ENCODE measurements at regions not wholly inside any gene's neighbourhood (a gene's known extent, or its start where the extent isn't known, plus 50 kb on each side); places are given as distances from the start of the nearest gene placed in this dataset.

GRCh38 chr5:56369361-56369811 is 136.3 kb upstream of the ANKRD55 start:
- H3K27ac ChIP-seq, result no peak overlapping the region
- TF ChIP-seq POLR2AphosphoS5 (IDR thresholded peaks at IDR 0.05) (no peak), POLR2A (IDR thresholded peaks at IDR 0.05) (no peak)
- H3K4me3 ChIP-seq, result no peak overlapping the region
- no peak for DNase-seq (ENCODE audit: low spot score in 2 of 2)
- no peaks in the 10 kb centered on the region for H3K27me3 ChIP-seq
- no peaks in the 10 kb centered on the region for H3K36me3 ChIP-seq
- 94% methylated on average over 3 of the region's 3 CpGs for WGBS
- no peaks in the 10 kb centered on the region for H3K9me3 ChIP-seq
- H3K4me1 ChIP-seq, result no peaks in the 10 kb centered on the region

GRCh38 chr5:56367748-56368147 is 134.6 kb upstream of the ANKRD55 start:
- no peak overlapping the region for H3K4me3 ChIP-seq
- H3K27me3 ChIP-seq, result no peaks in the 10 kb centered on the region
- 87% methylated on average over 2 of the region's 2 CpGs for WGBS
- no peak overlapping the region for H3K27ac ChIP-seq
- no peak for DNase-seq (ENCODE audit: low spot score in 2 of 2)
- no peaks in the 10 kb centered on the region for H3K36me3 ChIP-seq
- TF ChIP-seq EP300 (IDR thresholded peaks at IDR 0.05) (no peak), CTCF (IDR thresholded peaks at IDR 0.05) (no peak), POLR2AphosphoS5 (IDR thresholded peaks at IDR 0.05) (no peak), POLR2A (IDR thresholded peaks at IDR 0.05) (no peak)
- H3K9me3 ChIP-seq, result no peaks in the 10 kb centered on the region
- no peaks in the 10 kb centered on the region for H3K4me1 ChIP-seq

GRCh38 chr5:56366986-56367385 is 133.9 kb upstream of the ANKRD55 start:
- DNase-seq (ENCODE audit: low spot score in 2 of 2), result no peak
- no peak overlapping the region for H3K27ac ChIP-seq
- no peaks in the 10 kb centered on the region for H3K27me3 ChIP-seq
- TF ChIP-seq CTCF (IDR thresholded peaks at IDR 0.05) (no peak), POLR2AphosphoS5 (IDR thresholded peaks at IDR 0.05) (no peak), POLR2A (IDR thresholded peaks at IDR 0.05) (no peak), EP300 (IDR thresholded peaks at IDR 0.05) (no peak)
- no peak overlapping the region for H3K4me3 ChIP-seq
- no peaks in the 10 kb centered on the region for H3K9me3 ChIP-seq
- WGBS, result 100% methylated on average over 1 of the region's 1 CpG
- H3K36me3 ChIP-seq, result no peaks in the 10 kb centered on the region
- H3K4me1 ChIP-seq, result no peaks in the 10 kb centered on the region

GRCh38 chr5:56361398-56361797 is 128.3 kb upstream of the ANKRD55 start:
- no peak overlapping the region for H3K27ac ChIP-seq
- H3K9me3 ChIP-seq, result no peaks in the 10 kb centered on the region
- no peaks in the 10 kb centered on the region for H3K36me3 ChIP-seq
- no peak for TF ChIP-seq POLR2A (IDR thresholded peaks at IDR 0.05)
- TF ChIP-seq CTCF (IDR thresholded peaks at IDR 0.05), result no peak
- no peak for TF ChIP-seq POLR2AphosphoS5 (IDR thresholded peaks at IDR 0.05)
- no peak for TF ChIP-seq EP300 (IDR thresholded peaks at IDR 0.05)
- no peak for DNase-seq (ENCODE audit: low spot score in 2 of 2)
- WGBS, result 96% methylated on average over 2 of the region's 2 CpGs
- H3K4me3 ChIP-seq, result no peak overlapping the region
- H3K27me3 ChIP-seq, result no peaks in the 10 kb centered on the region
- peaks cover 26% of the 10 kb centered on the region for H3K4me1 ChIP-seq

- Histone ChIP-seq H3K4me1 (peaks cover 31% of the 10 kb centered on the region), H3K27ac (no peak overlapping the region), H3K4me3 (no peak overlapping the region), H3K9me3 (no peaks in the 10 kb centered on the region), H3K36me3 (no peaks in the 10 kb centered on the region), H3K27me3 (no peaks in the 10 kb centered on the region)
- 76% methylated on average over 6 of the region's 6 CpGs for WGBS
- no peak for DNase-seq (ENCODE audit: low spot score in 2 of 2)
- TF ChIP-seq EP300 (IDR thresholded peaks at IDR 0.05) (no peak), POLR2A (IDR thresholded peaks at IDR 0.05) (no peak), CTCF (IDR thresholded peaks at IDR 0.05) (no peak), POLR2AphosphoS5 (IDR thresholded peaks at IDR 0.05) (no peak)
These were observed 127.7 kb upstream of the ANKRD55 start for GRCh38 chr5:56360816-56361215.

Measured in suprapubic skin (tissue), 4 donors.